WERI-Rb-1 (cell line): ENCODE measurements at regions not wholly inside any gene's neighbourhood (a gene's known extent, or its start where the extent isn't known, plus 50 kb on each side); places are given as distances from the start of the nearest gene placed in this dataset.

ENCODE experiments used
- DNase-seq: peaks from one replicate; pipeline ENCODE4 v3.0.0-alpha.2; 2020
- H3K27ac ChIP-seq: fragments of 250-450 bp; sonication (Bioruptor Pico); 2 replicates; pipeline ENCODE4 v1.5.1; 2020; ENCODE audit warnings: mild to moderate bottlenecking, moderate library complexity
- H3K27me3 ChIP-seq: fragments of 250-450 bp; sonication (Bioruptor Pico); 2 replicates; pipeline ENCODE4 v1.5.1; 2021; ENCODE audit warnings: mild to moderate bottlenecking, low read depth, moderate library complexity; ENCODE audit not compliant: insufficient read depth, severe bottlenecking
- H3K36me3 ChIP-seq: fragments of 250-450 bp; sonication (Bioruptor Pico); 2 replicates; pipeline ENCODE4 v1.5.1; 2020; ENCODE audit warnings: mild to moderate bottlenecking, moderate library complexity
- H3K4me3 ChIP-seq: 2 replicates; pipeline ENCODE4 v1.5.1; 2011; ENCODE audit warnings: low read depth, mild to moderate bottlenecking, control low read depth, low read length
- H3K9me3 ChIP-seq: fragments of 250-450 bp; sonication (Bioruptor Pico); 2 replicates; pipeline ENCODE4 v1.5.1; 2021; ENCODE audit warnings: mild to moderate bottlenecking, moderate library complexity; ENCODE audit not compliant: severe bottlenecking
- CTCF ChIP-seq: IDR thresholded peaks from 2 replicates; pipeline ENCODE4 v1.5.1; 2011; ENCODE audit warnings: low read depth, mild to moderate bottlenecking, control low read depth, inconsistent platforms, low read length

- no peaks in the 10 kb centered on the region for H3K9me3 ChIP-seq
- H3K4me3 ChIP-seq, result no peak overlapping the region
- no peak for TF ChIP-seq CTCF
- H3K36me3 ChIP-seq, result no peaks in the 10 kb centered on the region
- no peak overlapping the region for H3K27ac ChIP-seq
- no peak for DNase-seq
- no peaks in the 10 kb centered on the region for H3K27me3 ChIP-seq
These were observed 537.1 kb downstream of the EPHA4 start for GRCh38 chr2:221034973-221035372.

GRCh38 chr2:221042926-221043325, 529.2 kb downstream of the EPHA4 start:
- no peak for DNase-seq
- no peak overlapping the region for H3K4me3 ChIP-seq
- no peak for TF ChIP-seq CTCF
- H3K9me3 ChIP-seq, result no peaks in the 10 kb centered on the region
- H3K27me3 ChIP-seq, result no peaks in the 10 kb centered on the region
- H3K27ac ChIP-seq, result no peak overlapping the region
- H3K36me3 ChIP-seq, result no peaks in the 10 kb centered on the region

DNA sequence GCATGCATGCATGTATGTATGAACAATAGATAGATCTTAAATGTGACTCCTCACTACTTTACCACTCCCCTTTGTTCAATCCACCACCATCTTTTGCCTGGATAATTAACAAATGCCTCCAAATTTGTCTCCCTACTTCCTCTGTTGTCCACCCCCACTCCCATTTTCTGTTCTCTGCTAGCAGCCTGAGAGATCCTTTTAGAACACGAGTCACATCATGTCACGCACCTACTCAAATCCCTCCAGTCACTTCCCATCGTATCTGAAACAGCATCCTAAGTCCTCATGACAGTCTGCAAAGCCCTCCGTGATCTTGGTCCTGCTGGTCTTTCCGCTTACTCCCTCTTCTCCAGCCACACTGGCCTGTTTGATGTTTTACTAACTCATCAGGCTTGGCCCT, 527.3 kb downstream of the EPHA4 start:
- H3K4me3 ChIP-seq, result no peak overlapping the region
- TF ChIP-seq CTCF, result no peak
- no peaks in the 10 kb centered on the region for H3K36me3 ChIP-seq

GRCh38 chr2:221050020-221050795, 521.9 kb downstream of the EPHA4 start:
- Histone ChIP-seq H3K27me3 (no peaks in the 10 kb centered on the region), H3K4me3 (no peak overlapping the region), H3K36me3 (no peaks in the 10 kb centered on the region), H3K27ac (no peak overlapping the region), H3K9me3 (no peaks in the 10 kb centered on the region)
- no peak for TF ChIP-seq CTCF
- no peak for DNase-seq

More for the DNA sequence above, 527.3 kb downstream of the EPHA4 start:
- Histone ChIP-seq H3K9me3 (no peaks in the 10 kb centered on the region), H3K27me3 (no peaks in the 10 kb centered on the region), H3K27ac (no peak overlapping the region)
- no peak for DNase-seq

DNA sequence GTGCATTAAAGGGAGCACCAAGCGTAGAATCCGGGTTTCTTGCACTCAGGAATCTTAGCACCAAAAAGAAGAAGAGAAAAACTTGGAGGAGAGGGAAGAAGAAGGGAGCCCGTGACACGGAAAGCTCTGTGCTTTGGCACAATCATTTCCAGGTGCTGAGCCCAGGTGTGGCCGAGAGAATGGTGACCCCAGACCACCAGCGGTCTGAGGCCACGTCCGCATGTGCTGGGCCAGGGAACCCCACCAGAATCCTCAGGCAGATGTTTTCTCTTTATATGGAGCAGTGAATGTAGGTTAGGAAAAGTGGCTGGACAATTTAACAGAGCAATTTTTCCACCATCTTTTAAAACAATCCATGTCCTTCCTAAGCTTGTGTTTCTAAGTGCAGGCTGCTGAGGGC, 520.9 kb downstream of the EPHA4 start:
- TF ChIP-seq CTCF, result no peak
- no peak overlapping the region for H3K27ac ChIP-seq

DNA sequence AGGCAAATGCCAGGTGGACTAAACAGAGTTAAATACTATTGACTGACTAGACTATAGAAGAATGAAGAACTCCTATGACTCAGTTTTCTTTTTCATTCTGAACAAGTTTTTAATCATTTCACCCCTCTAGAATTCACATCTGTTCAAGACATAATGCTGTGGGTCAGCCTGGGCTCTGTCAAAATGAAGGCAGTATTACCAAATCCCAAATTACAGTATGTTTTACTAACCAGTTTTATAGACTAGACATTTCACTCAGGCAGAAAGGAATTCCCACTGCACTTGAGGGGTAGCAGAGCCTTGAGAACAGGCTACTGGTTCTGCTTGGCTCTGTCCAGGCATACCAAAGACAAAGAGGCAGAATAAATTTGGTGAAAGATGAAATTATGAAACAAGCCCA, 511.7 kb downstream of the EPHA4 start:
- no peak for DNase-seq
- Histone ChIP-seq H3K27ac (no peak overlapping the region), H3K4me3 (no peak overlapping the region), H3K9me3 (no peaks in the 10 kb centered on the region), H3K27me3 (no peaks in the 10 kb centered on the region), H3K36me3 (no peaks in the 10 kb centered on the region)
- no peak for TF ChIP-seq CTCF

More for the DNA sequence above, 520.9 kb downstream of the EPHA4 start:
- no peak for DNase-seq
- no peaks in the 10 kb centered on the region for H3K27me3 ChIP-seq
- H3K9me3 ChIP-seq, result no peaks in the 10 kb centered on the region
- no peaks in the 10 kb centered on the region for H3K36me3 ChIP-seq
- no peak overlapping the region for H3K4me3 ChIP-seq
